ENCODE measurements at regions not wholly inside any gene's neighbourhood (a gene's known extent, or its start where the extent isn't known, plus 50 kb on each side); places are given as distances from the start of the nearest gene placed in this dataset.

- CTCF ChIA-PET: no interaction called here
- H3K9me3 Mint-ChIP-seq (ENCODE audit: insufficient read depth): no peaks in the 10 kb centered on the region
- H3K27ac Mint-ChIP-seq: no peak overlapping the region
- H3K36me3 Mint-ChIP-seq (ENCODE audit: low read depth): no peaks in the 10 kb centered on the region
- no peaks in the 10 kb centered on the region for H3K27me3 Mint-ChIP-seq (ENCODE audit: low read depth)
- no peaks in the 10 kb centered on the region for H3K4me1 Mint-ChIP-seq (ENCODE audit: low read depth)
- POLR2A ChIA-PET: interaction anchor here (0.6 kb wide), 1 partner anchor 1898 kb away, joined by 4 read pairs; no protein-coding TSS in a partner anchor
- DNase-seq (no peak), ATAC-seq (no peak)
- H3K4me3 Mint-ChIP-seq: no peak overlapping the region
These were observed 200.1 kb upstream of the MEOX2 start for GRCh38 chr7:15886626-15887025.

DNA sequence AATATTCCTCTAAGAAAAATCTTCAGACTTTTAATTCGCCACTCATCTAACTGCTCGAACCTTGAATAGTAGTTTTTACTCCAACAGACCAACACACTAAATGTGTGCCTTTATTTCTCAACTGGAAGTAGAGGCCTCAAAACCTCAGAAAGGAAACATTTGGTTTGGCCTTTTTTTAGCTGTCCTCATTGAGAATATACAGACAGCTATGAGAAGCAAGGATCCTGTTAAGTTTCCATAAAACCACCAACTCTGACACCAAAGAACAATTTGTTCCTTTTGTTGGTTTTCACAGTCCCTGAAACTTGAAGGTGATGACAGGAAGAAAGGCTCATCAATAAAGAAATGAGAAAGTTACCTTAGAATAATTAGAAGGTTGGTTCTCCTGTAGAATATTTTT is 199.2 kb upstream of the MEOX2 start:
- ChIA-PET POLR2A (no interaction called here), CTCF (no interaction called here)
- Mint-ChIP-seq H3K27me3 (ENCODE audit: low read depth) (no peaks in the 10 kb centered on the region), H3K9me3 (ENCODE audit: insufficient read depth) (no peaks in the 10 kb centered on the region), H3K4me3 (no peak overlapping the region), H3K4me1 (ENCODE audit: low read depth) (no peaks in the 10 kb centered on the region), H3K36me3 (ENCODE audit: low read depth) (no peaks in the 10 kb centered on the region), H3K27ac (no peak overlapping the region)
- DNase-seq (no peak), ATAC-seq (no peak)

DNA sequence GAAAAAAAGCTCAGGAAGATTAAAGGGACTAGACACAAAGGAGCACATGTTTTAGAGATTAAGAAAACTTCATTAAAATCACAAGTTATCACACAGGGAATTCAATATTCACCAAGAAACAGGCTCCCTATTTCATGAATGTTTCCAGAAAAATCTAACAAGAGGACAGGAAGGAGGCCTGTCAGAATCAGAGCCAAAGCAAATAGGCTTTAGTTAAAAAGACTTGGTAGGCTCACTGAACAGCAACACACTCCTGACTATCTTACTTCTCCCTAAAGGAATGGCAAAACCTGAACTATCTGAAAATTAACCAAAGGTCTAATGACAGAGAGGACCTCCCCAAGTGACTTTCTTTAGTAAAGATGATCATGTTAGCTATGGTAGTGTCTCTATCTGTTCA is 188.3 kb upstream of the MEOX2 start:
- no peak for ATAC-seq
- ChIA-PET CTCF (no interaction called here), POLR2A (no interaction called here)
- H3K4me1 Mint-ChIP-seq (ENCODE audit: low read depth): no peaks in the 10 kb centered on the region
- H3K27me3 Mint-ChIP-seq (ENCODE audit: low read depth): no peaks in the 10 kb centered on the region
- no peaks in the 10 kb centered on the region for H3K36me3 Mint-ChIP-seq (ENCODE audit: low read depth)
- no peak overlapping the region for H3K27ac Mint-ChIP-seq
- no peaks in the 10 kb centered on the region for H3K9me3 Mint-ChIP-seq (ENCODE audit: insufficient read depth)
- no peak for DNase-seq
- no peak overlapping the region for H3K4me3 Mint-ChIP-seq

DNA sequence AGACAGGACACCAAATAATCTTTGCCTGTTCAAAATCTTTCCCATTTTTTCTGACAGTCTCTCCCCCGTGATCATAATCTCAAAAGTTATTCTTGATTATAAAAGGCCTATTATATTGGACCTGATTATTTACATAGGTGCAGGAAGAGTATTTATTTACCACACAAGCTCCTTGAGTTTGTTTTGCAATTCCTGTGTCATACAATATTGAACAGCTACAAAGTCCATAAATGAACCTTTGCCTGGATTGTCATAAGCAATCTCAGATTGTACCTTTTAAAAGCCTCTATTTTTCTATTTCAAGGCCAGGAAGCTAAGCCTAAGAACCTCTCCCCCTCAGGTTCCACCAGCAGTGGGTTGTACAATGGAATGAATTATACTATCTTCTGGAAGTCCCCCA is 183.9 kb upstream of the MEOX2 start:
- Mint-ChIP-seq H3K9me3 (ENCODE audit: insufficient read depth) (no peaks in the 10 kb centered on the region), H3K4me3 (no peak overlapping the region)

DNA sequence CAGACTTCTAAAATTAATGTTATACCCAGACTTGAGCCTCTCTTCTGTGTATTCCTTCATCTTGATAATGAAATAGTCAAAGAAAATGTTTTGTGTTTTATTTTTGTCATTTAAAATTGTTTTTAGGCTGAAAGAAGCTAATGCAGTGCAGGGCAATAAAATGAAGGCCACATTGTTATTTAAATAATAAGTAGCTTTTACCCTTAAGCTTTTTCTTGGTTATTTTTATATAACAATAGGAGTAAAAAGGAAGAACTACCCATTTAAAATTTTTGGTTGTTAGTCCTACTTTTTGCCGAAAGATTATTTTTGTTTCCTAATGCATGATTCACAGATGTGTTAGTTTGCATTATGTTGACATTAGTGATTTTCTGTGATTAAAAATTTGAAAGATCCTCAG is 181.0 kb upstream of the MEOX2 start:
- no peaks in the 10 kb centered on the region for H3K4me1 Mint-ChIP-seq (ENCODE audit: low read depth)
- H3K27ac Mint-ChIP-seq: no peak overlapping the region
- H3K36me3 Mint-ChIP-seq (ENCODE audit: low read depth): no peaks in the 10 kb centered on the region
- POLR2A ChIA-PET: no interaction called here
- CTCF ChIA-PET: no interaction called here
- DNase-seq (no peak), ATAC-seq (no peak)
- H3K4me3 Mint-ChIP-seq: no peak overlapping the region
- H3K27me3 Mint-ChIP-seq (ENCODE audit: low read depth): no peaks in the 10 kb centered on the region
- H3K9me3 Mint-ChIP-seq (ENCODE audit: insufficient read depth): no peaks in the 10 kb centered on the region

More for the DNA sequence above, 183.9 kb upstream of the MEOX2 start:
- Mint-ChIP-seq H3K27ac (no peak overlapping the region), H3K27me3 (ENCODE audit: low read depth) (no peaks in the 10 kb centered on the region), H3K36me3 (ENCODE audit: low read depth) (no peaks in the 10 kb centered on the region), H3K4me1 (ENCODE audit: low read depth) (no peaks in the 10 kb centered on the region)
- no peak for DNase-seq
- ChIA-PET POLR2A (no interaction called here), CTCF (no interaction called here)
- ATAC-seq: no peak

DNA sequence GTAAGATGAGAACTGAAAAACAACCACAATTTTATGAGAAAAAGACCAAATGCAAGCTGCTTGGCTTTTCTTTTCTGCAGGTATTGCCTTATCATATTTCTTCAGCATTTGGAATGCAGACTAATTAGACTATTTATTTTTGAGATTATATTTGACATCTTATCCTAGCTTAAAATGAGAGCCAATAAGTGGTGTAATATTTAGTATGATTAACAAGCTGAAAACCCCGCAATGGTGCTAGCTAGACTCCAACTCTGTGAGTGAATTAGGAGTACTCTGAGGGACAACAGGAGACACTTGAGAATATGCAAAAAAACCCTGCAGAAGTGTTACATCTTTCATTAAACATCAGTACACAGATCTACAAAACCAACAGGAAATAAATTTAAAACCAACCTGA is 180.3 kb upstream of the MEOX2 start:
- POLR2A ChIA-PET: no interaction called here

DNA sequence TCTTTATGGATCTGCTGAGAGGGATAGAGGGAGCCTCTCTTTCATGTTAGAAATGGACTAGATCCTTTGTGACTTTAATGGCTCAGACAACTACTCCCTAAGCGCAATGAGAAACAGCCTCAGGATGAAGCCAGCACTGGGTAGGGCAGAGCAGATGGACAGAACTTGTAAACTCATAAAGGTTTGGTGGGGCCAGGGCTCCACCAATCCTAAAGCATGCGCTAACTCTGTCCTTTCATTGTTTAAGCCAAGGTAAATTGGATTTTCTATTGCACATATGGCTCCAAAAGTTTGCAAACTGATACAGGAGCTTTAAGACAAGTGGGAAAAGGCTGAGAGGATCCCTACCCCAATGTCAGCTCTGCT is 178.1 kb upstream of the MEOX2 start:
- H3K27ac Mint-ChIP-seq: no peak overlapping the region
- POLR2A ChIA-PET: no interaction called here
- CTCF ChIA-PET: no interaction called here
- DNase-seq: no peak
- no peaks in the 10 kb centered on the region for H3K9me3 Mint-ChIP-seq (ENCODE audit: insufficient read depth)
- no peaks in the 10 kb centered on the region for H3K4me1 Mint-ChIP-seq (ENCODE audit: low read depth)
- no peaks in the 10 kb centered on the region for H3K27me3 Mint-ChIP-seq (ENCODE audit: low read depth)
- no peak for ATAC-seq
- no peak overlapping the region for H3K4me3 Mint-ChIP-seq
- no peaks in the 10 kb centered on the region for H3K36me3 Mint-ChIP-seq (ENCODE audit: low read depth)

More for the DNA sequence above, 180.3 kb upstream of the MEOX2 start:
- H3K27ac Mint-ChIP-seq: no peak overlapping the region
- no peaks in the 10 kb centered on the region for H3K36me3 Mint-ChIP-seq (ENCODE audit: low read depth)
- H3K27me3 Mint-ChIP-seq (ENCODE audit: low read depth): no peaks in the 10 kb centered on the region
- H3K4me3 Mint-ChIP-seq: no peak overlapping the region
- no peaks in the 10 kb centered on the region for H3K4me1 Mint-ChIP-seq (ENCODE audit: low read depth)
- no peaks in the 10 kb centered on the region for H3K9me3 Mint-ChIP-seq (ENCODE audit: insufficient read depth)
- DNase-seq (no peak), ATAC-seq (no peak)
- CTCF ChIA-PET: no interaction called here

DNA sequence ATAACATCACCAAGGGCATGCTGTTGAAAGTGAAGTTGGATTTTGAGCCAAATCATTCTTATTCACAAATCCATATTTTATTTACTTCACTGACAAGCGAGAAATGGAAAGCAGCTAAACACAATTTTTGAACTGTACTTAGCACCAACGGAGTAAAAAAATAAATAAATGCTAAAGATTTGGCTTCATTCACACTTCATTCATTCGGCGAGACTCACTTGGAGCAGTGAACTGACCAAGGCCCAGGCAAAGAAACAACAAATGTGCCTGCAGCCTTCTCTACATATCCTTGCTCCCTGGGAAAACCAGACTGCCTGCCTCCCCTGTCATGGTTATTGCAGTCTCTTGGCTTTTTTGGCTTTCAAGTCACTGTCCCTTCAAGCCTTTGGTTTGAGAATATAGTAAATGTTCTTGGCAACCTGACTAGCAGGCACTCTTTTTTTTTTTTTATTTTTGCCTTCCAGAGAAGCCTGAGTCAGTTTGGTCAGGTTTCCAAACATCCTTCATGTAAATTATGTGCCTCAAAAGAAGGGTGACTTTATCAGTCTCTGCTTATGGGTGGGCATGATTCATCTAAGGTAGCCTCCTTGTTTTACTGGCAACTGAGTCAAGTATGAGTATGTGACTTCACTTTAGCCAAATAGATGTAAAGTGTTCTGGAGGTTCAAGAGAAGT is 177.6 kb upstream of the MEOX2 start:
- no peaks in the 10 kb centered on the region for H3K27me3 Mint-ChIP-seq (ENCODE audit: low read depth)
- H3K36me3 Mint-ChIP-seq (ENCODE audit: low read depth): no peaks in the 10 kb centered on the region
- CTCF ChIA-PET: no interaction called here
- no peak for ATAC-seq
- no peak overlapping the region for H3K27ac Mint-ChIP-seq
- H3K9me3 Mint-ChIP-seq (ENCODE audit: insufficient read depth): no peaks in the 10 kb centered on the region
- no peak overlapping the region for H3K4me3 Mint-ChIP-seq
- POLR2A ChIA-PET: no interaction called here
- no peak for DNase-seq
- no peaks in the 10 kb centered on the region for H3K4me1 Mint-ChIP-seq (ENCODE audit: low read depth)

DNA sequence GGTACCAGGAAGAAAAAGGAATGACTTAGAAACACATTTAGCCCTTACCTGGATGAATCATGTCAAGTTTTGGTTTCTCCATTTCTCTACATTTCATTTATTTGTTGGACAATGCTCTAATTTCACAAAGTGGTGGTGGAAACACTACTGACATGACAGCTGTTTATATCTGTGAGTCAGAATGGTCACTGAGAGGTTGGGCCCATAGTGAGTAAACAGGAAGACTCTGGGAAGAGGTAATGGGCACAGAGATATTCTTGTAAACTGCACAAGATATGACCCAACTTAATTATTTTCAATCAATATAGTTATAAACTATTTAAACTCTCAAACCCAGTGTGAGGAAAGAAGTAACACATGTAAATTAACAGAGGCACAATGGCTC is 176.3 kb upstream of the MEOX2 start:
- Mint-ChIP-seq H3K4me3 (no peak overlapping the region), H3K4me1 (ENCODE audit: low read depth) (no peaks in the 10 kb centered on the region), H3K9me3 (ENCODE audit: insufficient read depth) (no peaks in the 10 kb centered on the region), H3K27ac (no peak overlapping the region), H3K27me3 (ENCODE audit: low read depth) (no peaks in the 10 kb centered on the region), H3K36me3 (ENCODE audit: low read depth) (no peaks in the 10 kb centered on the region)
- ATAC-seq (no peak), DNase-seq (no peak)
- ChIA-PET POLR2A (no interaction called here), CTCF (no interaction called here)

DNA sequence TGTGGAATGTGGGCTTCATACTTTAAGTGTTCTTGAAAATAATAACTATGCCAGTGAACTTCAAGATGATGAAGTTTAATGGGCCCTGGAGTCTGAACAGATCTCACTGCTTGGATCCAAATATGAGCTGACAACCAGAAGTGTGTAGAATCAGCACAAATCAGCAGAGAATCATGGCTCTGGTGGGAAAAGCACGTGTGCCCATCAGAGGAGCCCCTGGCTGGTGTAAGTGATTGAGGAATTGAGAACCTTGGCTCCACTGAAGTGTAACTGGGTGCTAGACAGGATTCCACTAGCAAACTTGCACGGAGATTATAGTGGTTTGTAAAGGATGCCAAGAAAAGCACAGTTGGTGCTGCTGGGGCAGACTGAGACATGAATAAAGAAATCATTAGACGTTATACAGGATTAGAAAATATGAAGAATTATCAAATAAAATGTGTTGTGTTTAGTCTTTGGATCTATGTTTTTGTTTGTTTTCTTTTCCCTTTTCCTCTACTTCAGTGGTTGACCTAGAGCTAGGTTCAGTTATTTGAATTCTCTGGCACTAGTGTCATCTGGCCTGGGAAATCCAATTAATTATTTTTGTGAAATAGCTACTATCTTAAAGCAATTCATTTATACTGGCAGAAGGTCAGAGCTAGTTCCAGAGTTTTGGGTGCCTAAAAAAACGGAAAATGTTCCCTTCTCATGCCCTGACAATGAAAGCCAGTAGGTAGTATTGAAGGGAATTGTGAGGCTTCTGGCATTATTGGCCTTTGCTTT is 175.7 kb upstream of the MEOX2 start:
- H3K4me3 Mint-ChIP-seq: no peak overlapping the region
- ChIA-PET POLR2A (no interaction called here), CTCF (no interaction called here)
- no peaks in the 10 kb centered on the region for H3K4me1 Mint-ChIP-seq (ENCODE audit: low read depth)
- no peaks in the 10 kb centered on the region for H3K9me3 Mint-ChIP-seq (ENCODE audit: insufficient read depth)
- DNase-seq: no peak
- no peak overlapping the region for H3K27ac Mint-ChIP-seq
- ATAC-seq: no peak
- no peaks in the 10 kb centered on the region for H3K27me3 Mint-ChIP-seq (ENCODE audit: low read depth)
- no peaks in the 10 kb centered on the region for H3K36me3 Mint-ChIP-seq (ENCODE audit: low read depth)

DNA sequence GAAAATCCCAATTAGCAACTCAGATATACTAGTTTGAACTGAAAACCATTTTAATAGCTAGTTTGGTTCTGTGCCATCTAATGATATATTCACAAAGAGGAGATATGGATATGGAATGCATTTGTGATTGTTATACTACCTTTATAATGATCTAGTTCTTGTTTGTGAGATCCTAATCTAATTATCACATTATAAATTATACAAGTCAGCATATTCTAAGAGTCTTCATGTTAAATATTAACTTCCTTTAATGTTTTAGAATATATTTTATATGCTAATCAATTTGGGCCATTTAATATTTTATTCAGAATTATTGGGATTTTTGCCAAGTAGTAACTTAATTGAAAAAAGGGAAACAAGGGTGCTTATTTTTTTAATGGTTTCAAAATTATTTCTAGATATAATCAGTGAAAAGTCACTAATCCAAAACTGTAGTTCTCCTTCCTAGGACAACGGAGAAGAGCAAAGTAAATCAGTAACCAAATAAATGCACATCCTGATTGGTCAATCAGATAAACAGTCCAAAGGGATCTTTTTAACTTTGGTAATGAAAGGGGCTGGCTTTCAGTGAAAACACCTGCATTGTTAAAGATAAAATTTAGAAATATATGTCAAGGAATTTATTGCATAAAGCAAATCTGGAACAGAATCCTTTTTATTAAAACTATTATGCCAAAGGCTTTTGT is 173.9 kb upstream of the MEOX2 start:
- H3K4me3 Mint-ChIP-seq: no peak overlapping the region
- POLR2A ChIA-PET: no interaction called here
- ATAC-seq: no peak

GRCh38 chr7:15857026-15857425 is 170.5 kb upstream of the MEOX2 start:
- ChIA-PET POLR2A (no interaction called here), CTCF (no interaction called here)
- DNase-seq: no peak
- H3K27me3 Mint-ChIP-seq (ENCODE audit: low read depth): no peaks in the 10 kb centered on the region
- no peak overlapping the region for H3K27ac Mint-ChIP-seq
- no peaks in the 10 kb centered on the region for H3K4me1 Mint-ChIP-seq (ENCODE audit: low read depth)
- H3K9me3 Mint-ChIP-seq (ENCODE audit: insufficient read depth): no peaks in the 10 kb centered on the region
- ATAC-seq: no peak
- H3K4me3 Mint-ChIP-seq: no peak overlapping the region
- no peaks in the 10 kb centered on the region for H3K36me3 Mint-ChIP-seq (ENCODE audit: low read depth)

More for the DNA sequence above, 173.9 kb upstream of the MEOX2 start:
- no peaks in the 10 kb centered on the region for H3K36me3 Mint-ChIP-seq (ENCODE audit: low read depth)
- no peaks in the 10 kb centered on the region for H3K27me3 Mint-ChIP-seq (ENCODE audit: low read depth)
- no peaks in the 10 kb centered on the region for H3K4me1 Mint-ChIP-seq (ENCODE audit: low read depth)
- H3K27ac Mint-ChIP-seq: no peak overlapping the region
- H3K9me3 Mint-ChIP-seq (ENCODE audit: insufficient read depth): no peaks in the 10 kb centered on the region
- no peak for DNase-seq
- CTCF ChIA-PET: no interaction called here

Measured in activated CD8-positive, alpha-beta T cell treated with anti-CD3 and anti-CD28 coated beads, Interleukin-2, amount 10 ng/mL, durations not matched to agents 7 days and 5 days (primary cell).